Stimulated activated CD4-positive, alpha-beta T cell treated with anti-CD3 and anti-CD28 coated beads, Interleukin-15, amount 100 ng/mL, for 48 hours (primary cell): ENCODE measurements at regions not wholly inside any gene's neighbourhood (a gene's known extent, or its start where the extent isn't known, plus 50 kb on each side); places are given as distances from the start of the nearest gene placed in this dataset.
"Not testable (repeated sequence)": the region's sequence is repeated elsewhere in the genome, so short reads cannot be mapped to it uniquely, and the experiment has no call there.

Experiments used
- DNase-seq, 2 donors: peaks; one replicate each; pipeline ENCODE4 v3.0.0-alpha.2; 2020; ENCODE audit warnings: low read depth in 2 of 2

GRCh38 chr10:34908481-34908880 lies 93.4 kb upstream of the PARD3 start:
- no peak for DNase-seq

- no peak for DNase-seq
These were observed 92.8 kb upstream of the PARD3 start for GRCh38 chr10:34907743-34908430.

- no peak for DNase-seq
These were observed 91.2 kb upstream of the PARD3 start for GRCh38 chr10:34906067-34906965.

GRCh38 chr10:34905200-34905927 lies 90.3 kb upstream of the PARD3 start:
- DNase-seq = no peak

DNA sequence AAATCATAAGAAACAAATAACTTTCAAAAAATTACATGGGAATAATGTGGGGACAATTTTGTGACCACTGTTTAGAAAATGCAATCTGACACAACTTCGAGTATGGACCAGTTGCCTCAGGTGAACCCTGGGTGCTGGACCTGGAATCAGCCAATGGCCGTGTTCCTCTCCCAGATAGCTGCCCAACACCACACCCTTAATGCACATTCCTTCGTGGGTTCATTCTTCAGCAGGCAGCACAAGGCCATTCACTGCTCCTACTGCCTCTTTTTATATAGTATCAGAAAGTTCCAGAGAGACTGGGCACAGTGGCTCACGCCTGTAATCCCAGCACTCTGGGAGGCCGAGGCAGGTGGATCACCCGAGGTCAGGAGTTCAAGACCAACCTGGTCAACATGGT lies 89.1 kb upstream of the PARD3 start:
- no peak for DNase-seq

GRCh38 chr10:34899161-34899560 lies 84.1 kb upstream of the PARD3 start:
- DNase-seq = no peak

GRCh38 chr10:34895977-34896376 lies 80.9 kb upstream of the PARD3 start:
- no peak for DNase-seq

- DNase-seq = not testable (repeated sequence)
These were observed 80.0 kb upstream of the PARD3 start for GRCh38 chr10:34895046-34895445.

DNA sequence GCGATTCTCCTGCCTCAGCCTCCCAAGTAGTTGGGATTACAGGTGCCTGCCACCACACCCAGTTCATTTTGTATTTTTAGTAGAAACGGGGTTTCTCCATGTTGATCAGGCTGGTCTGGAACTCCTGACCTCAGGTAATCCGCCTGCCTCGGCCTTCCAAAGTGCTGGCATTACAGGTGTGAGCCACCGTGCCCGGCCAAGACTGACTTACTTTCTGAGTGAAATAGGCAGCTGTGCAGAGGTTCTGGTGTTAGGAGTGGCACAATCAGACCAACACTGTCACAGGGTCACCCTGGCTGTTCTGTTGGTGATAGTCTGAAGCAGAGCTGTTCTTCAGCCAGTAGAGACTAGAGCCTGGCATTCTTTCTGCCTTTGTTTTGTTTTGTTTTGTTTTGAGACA lies 77.4 kb upstream of the PARD3 start:
- not testable (repeated sequence) for DNase-seq

DNA sequence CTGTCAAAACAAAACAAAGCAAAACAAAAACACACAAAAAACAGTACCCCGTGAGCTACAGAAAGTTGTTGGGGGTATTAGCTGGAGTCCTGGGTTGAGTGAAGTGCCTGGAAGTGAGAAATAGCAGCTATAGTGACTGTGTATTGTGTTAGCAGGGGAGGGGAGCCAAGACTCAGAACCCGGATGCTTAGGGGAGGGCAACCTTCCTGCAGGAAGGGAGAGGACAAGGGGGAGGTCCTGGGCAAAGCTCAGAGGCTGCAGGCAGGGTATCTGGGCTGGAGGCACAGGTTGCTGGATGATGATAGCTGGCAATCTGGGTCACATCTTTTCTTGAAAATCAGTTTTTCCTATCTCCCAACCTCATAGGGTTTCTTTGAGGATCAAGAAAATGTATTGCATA lies 75.8 kb upstream of the PARD3 start:
- DNase-seq = no peak

DNA sequence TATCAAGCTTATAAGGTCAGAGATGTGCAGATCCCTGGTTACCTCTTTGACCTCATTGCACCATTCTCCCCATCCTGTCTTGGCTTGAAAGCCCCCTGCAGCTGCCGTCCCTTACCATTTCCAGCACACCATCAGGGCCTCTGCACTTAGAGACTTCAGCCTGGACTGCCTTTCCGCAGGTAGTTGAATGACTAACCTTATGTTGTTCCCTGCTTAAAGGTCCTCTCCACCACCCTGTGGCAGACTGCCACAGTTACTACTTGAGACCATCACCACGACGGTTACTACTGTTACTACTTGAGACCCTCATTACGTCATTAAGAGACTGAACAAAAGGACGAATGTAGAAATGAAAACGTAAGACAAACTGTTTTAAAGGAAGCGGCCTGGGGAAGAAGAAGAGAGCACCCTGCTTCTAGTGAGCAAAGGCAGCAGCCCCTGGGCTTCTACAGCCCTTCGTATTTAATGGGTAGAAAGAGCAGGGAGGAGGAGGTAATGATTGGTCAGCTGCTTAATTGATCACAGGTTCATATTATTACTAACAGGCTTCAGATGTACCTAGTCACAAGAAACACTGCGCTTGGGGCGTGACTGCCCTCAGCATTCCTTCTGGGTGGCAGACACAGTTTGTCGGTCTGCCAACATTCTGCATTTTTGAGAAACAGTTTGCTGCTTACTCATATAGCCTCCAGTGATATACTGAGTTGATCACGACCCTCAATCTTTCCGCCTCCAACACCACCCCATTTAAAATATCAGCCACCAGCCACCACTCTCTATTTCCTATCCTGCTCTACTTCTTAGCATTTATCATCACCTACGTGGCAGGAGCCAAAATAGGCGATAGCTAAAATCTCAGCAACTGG lies 74.1 kb upstream of the PARD3 start:
- no peak for DNase-seq

DNA sequence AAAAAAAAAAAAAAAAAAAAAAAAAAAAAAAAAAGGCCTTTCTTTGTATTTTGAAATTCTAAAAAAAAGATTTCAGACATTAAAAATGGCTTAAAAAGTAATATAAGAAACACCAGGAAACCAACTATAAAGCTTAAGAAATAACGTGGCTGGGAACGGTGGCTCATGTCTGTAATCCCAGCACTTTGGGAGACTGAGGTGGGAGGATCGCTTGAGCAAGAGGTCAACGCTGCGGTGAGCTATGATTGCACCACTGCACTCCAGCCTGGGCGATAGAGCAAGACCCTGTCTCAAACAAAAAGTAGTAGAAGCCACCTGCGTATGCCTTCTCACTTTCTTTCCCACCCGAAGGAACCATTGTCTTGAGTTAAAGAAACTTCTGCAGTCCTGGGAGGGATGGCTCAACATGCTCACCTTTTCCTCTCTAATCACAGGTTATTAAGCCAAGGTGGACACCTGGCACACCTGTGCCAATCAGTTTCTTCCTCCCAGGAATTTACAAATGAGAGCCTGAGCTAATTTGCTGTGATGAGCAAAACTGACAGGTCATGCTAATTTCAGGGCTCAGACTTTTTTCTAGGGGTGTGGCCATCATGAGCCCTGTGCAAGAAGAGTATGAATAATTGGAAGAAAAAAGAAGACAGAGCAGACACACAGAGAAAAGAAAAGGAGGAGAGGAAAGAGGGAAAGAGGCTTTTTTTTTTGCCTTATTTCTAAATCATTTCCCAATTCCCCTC lies 72.0 kb upstream of the PARD3 start:
- DNase-seq = no peak

DNA sequence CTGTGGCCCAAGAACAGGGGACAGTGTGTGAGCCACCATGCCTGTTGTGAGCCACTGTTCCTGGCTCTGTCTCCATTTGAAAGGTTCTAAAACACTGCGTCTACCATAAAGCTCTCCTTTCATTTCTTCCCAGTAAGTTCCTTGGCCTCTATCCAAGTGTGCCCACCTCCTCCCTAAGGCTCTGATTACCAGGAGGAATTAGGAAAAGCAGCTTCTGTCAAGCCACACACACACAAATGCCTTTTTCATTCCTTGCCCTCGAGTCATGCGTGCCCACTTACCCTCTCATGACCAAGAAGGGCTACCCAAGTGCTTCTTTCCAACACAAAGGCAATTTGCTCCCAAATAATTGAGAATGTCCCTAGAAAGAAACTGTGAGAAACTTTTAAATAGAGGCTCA lies 70.8 kb upstream of the PARD3 start:
- DNase-seq = no peak

- DNase-seq = no peak
These were observed 69.9 kb upstream of the PARD3 start for GRCh38 chr10:34885011-34885410.

GRCh38 chr10:34884272-34884952 lies 69.3 kb upstream of the PARD3 start:
- no peak for DNase-seq

- DNase-seq = no peak
These were observed 65.7 kb upstream of the PARD3 start for GRCh38 chr10:34880817-34881216.

DNA sequence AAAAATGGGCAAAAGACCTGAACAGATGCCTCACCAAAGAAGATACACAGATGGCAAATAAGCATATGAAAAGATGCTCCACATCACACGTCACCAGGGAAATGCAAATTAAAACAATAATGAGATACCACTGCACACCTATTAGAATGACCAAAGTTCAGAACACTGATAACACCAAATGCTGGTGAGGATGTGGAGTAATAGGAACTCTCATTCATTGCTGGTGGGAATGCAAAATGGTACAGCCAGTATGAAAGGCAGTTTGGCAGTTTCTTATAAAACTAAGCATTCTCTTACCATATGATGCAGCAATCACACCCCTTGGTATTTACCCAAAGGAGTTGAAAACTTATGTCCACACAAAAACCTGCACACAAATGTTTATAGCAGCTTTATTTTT lies 63.6 kb upstream of the PARD3 start:
- DNase-seq = not testable (repeated sequence)

GRCh38 chr10:34875061-34875460 lies 60.0 kb upstream of the PARD3 start:
- no peak for DNase-seq

- no peak for DNase-seq
These were observed 57.7 kb upstream of the PARD3 start for GRCh38 chr10:34872820-34873219.

DNA sequence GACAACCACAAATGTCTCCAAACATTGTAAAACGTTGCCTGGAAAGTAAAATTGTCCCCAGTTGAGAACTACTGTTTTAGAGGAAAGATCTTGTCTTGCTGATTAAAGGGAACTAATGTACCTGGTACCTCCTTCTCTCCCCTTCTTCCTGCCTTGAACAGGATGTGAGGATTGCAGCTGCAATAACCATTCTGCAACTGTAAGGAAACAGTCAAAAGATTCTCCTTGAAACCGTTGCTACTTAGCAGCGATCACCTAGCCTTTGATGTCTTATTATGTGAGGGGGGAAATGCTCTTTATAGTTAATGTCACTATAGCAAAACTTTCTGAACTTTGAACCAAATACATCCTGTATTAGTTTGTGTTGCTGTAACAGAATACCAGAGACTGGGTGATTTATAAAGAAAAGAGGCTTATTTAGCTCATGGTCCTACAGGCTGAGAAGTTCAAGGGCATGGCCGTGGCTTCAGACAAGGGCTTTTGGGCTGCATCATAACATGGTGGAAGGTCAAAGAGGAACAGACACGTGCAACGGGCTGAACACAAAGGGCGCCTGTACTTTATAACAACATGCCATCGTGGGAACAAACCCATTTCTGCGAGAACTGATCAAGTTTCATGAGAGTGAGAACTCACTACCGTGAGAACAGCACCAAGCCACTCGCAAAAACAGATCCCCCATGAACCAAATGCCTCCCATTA lies 54.2 kb upstream of the PARD3 start:
- DNase-seq = no peak
